A549 (cell line): ENCODE measurements at regions not wholly inside any gene's neighbourhood (a gene's known extent, or its start where the extent isn't known, plus 50 kb on each side); places are given as distances from the start of the nearest gene placed in this dataset.

Experiments
- ATAC-seq, 2 experiments: fragments of 200-7000 bp in 1 of 2; fragments of >200 bp in 1 of 2; cut with Nextera tagmentation in 1 of 2; cut with Tn5 transposase in 1 of 2; 3 replicates each; pipeline versions ENCODE4 v1.8.0 to v1.9.1; 2018 to 2020; ENCODE audit warnings: mild to moderate bottlenecking in 1 of 2, moderate library complexity in 1 of 2
- CTCF ChIA-PET: fragments of 300-600 bp; sonication (Branson Sonifier 250); formaldehyde crosslinking; extraction: SDS; loops from one replicate; lab custom pipeline; 2021; ENCODE audit warnings: antibody characterized with exemption, inconsistent platforms; lab: Yijun Ruan, JAX
- POLR2A ChIA-PET: fragments of 350-600 bp; formaldehyde crosslinking; extraction: SDS; loops from one replicate; lab custom pipeline; 2021; ENCODE audit warnings: antibody characterized with exemption, inconsistent platforms; lab: Yijun Ruan, JAX
- DNase-seq, 2 experiments: peaks; one replicate each; pipeline versions ENCODE4 v3.0.0 to v3.0.0-alpha.2; 2011 to 2016; ENCODE audit warnings: low read depth in 1 of 2, low spot score in 1 of 2
- FAIRE-seq: peaks from 2 replicates; lab custom pipeline; 2011; peaks lifted over from hg19 to GRCh38; lab: Jason Lieb, UNC
- H3K27ac ChIP-seq, 2 experiments: fragments of >200 bp; sonication (Bioruptor Twin); formaldehyde crosslinking; 3 replicates each; pipeline ENCODE4 v1.5.1; 2016 to 2017
- H3K4me1 ChIP-seq: fragments of >200 bp; sonication (Bioruptor Twin); formaldehyde crosslinking; 3 replicates; pipeline ENCODE4 v1.6.1; 2016
- H3K4me2 ChIP-seq: fragments of >200 bp; sonication (Bioruptor Twin); formaldehyde crosslinking; 3 replicates; pipeline ENCODE4 v1.6.1; 2016
- H3K4me3 ChIP-seq: fragments of >200 bp; sonication (Bioruptor Twin); formaldehyde crosslinking; 3 replicates; pipeline ENCODE4 v1.5.1; 2016
- H3K9me3 ChIP-seq: fragments of >200 bp; sonication (Bioruptor Twin); formaldehyde crosslinking; 3 replicates; pipeline ENCODE4 v1.6.1; 2016
- ATOH8 ChIP-seq: fragments of 250-450 bp; sonication (Bioruptor Pico); IDR thresholded peaks from 2 replicates; pipeline ENCODE4 v1.5.0; 2020; ENCODE audit warnings: low read depth, mild to moderate bottlenecking, moderate library complexity
- BCL3 ChIP-seq: fragments of >200 bp; sonication (Bioruptor Twin); formaldehyde crosslinking; IDR thresholded peaks from 3 replicates; pipeline ENCODE4 v1.6.1; 2016
- BHLHE40 ChIP-seq: IDR thresholded peaks from 2 replicates; pipeline ENCODE4 v1.6.1; 2012; ENCODE audit warnings: low read depth, low read length, inconsistent platforms
- CBX2 ChIP-seq: fragments of 200-600 bp; sonication (generic); IDR thresholded peaks from 2 replicates; pipeline ENCODE4 v1.6.1; 2016; ENCODE audit warnings: low read depth, mild to moderate bottlenecking, borderline replicate concordance
- CBX8 ChIP-seq: fragments of 200-600 bp; sonication (generic); IDR thresholded peaks from 2 replicates; pipeline ENCODE4 v1.6.1; 2016
- CEBPB ChIP-seq, 2 experiments: fragments of >200 bp in 1 of 2; sonication (Bioruptor Twin) in 1 of 2; formaldehyde crosslinking in 1 of 2; IDR thresholded peaks; 2 replicates each; pipeline ENCODE4 v1.6.1; 2012 to 2016
- CHD2 ChIP-seq: fragments of 150-350 bp; IDR thresholded peaks from 2 replicates; pipeline ENCODE4 v1.6.1; 2014; ENCODE audit warnings: low read length; ENCODE audit not compliant: partially characterized antibody
- EHF ChIP-seq: fragments of 250-450 bp; sonication (Bioruptor Pico); IDR thresholded peaks from 2 replicates; pipeline ENCODE4 v1.5.0; 2020; ENCODE audit warnings: mild to moderate bottlenecking
- ESRRA ChIP-seq: fragments of 150-350 bp; IDR thresholded peaks from 2 replicates; pipeline ENCODE4 v1.6.1; 2014; ENCODE audit warnings: mild to moderate bottlenecking, low read length, borderline replicate concordance
- FOSL2 ChIP-seq, 2 experiments: fragments of 450-650 bp in 1 of 2; fragments of >200 bp in 1 of 2; sonication (Bioruptor Twin) in 1 of 2; formaldehyde crosslinking; IDR thresholded peaks; 2 replicates each; pipeline versions ENCODE4 v1.5.0 to v1.6.1; 2016 to 2020; ENCODE audit warnings: mild to moderate bottlenecking in 1 of 2, moderate library complexity in 1 of 2
- GATA3 ChIP-seq: IDR thresholded peaks from 2 replicates; pipeline ENCODE4 v1.6.1; 2012; ENCODE audit warnings: borderline replicate concordance
- HES2 ChIP-seq: fragments of >200 bp; sonication (Bioruptor Twin); formaldehyde crosslinking; IDR thresholded peaks from 2 replicates; pipeline ENCODE4 v1.6.1; 2016
- HEYL ChIP-seq: fragments of 250-450 bp; sonication (Bioruptor Pico); IDR thresholded peaks from 2 replicates; pipeline ENCODE4 v1.8.0; 2021; ENCODE audit warnings: mild to moderate bottlenecking, moderate library complexity
- HMGXB4 ChIP-seq: fragments of 250-450 bp; sonication (Bioruptor Pico); IDR thresholded peaks from 2 replicates; pipeline ENCODE4 v1.5.0; 2021; ENCODE audit warnings: mild to moderate bottlenecking, moderate library complexity, borderline replicate concordance
- KDM1A ChIP-seq: fragments of 200-600 bp; sonication (generic); IDR thresholded peaks from 2 replicates; pipeline ENCODE4 v1.6.1; 2016; ENCODE audit warnings: low read depth, mild to moderate bottlenecking
- MAFK ChIP-seq: fragments of 450-650 bp; IDR thresholded peaks from 2 replicates; pipeline ENCODE4 v1.6.1; 2014; ENCODE audit not compliant: partially characterized antibody
- NFE2L2 ChIP-seq: fragments of 150-350 bp; conservative IDR thresholded peaks from 2 replicates; pipeline ENCODE4 v1.6.1; 2014; ENCODE audit warnings: low read length
- PHF8 ChIP-seq: fragments of 200-600 bp; sonication (generic); IDR thresholded peaks from 2 replicates; pipeline ENCODE4 v1.6.1; 2016; ENCODE audit warnings: low read depth, mild to moderate bottlenecking, antibody characterized with exemption, moderate library complexity, borderline replicate concordance
- POLR2A ChIP-seq: IDR thresholded peaks from 2 replicates; pipeline ENCODE4 v1.6.1; 2012; ENCODE audit warnings: mild to moderate bottlenecking, low read length
- RARB ChIP-seq: fragments of 250-450 bp; sonication (Bioruptor Pico); IDR thresholded peaks from 2 replicates; pipeline ENCODE4 v1.8.0; 2021; ENCODE audit warnings: mild to moderate bottlenecking, moderate library complexity
- RCOR1 ChIP-seq: fragments of 150-350 bp; IDR thresholded peaks from 2 replicates; pipeline ENCODE4 v1.6.1; 2014; ENCODE audit warnings: antibody characterized with exemption, low read length, low read depth
- SMC3 ChIP-seq: fragments of >200 bp; sonication (Bioruptor Twin); formaldehyde crosslinking; IDR thresholded peaks from 3 replicates; pipeline ENCODE4 v1.6.1; 2018; ENCODE audit warnings: inconsistent platforms
- TP53 ChIP-seq: fragments of 250-450 bp; sonication (Bioruptor Pico); IDR thresholded peaks from 2 replicates; pipeline ENCODE4 v1.5.0; 2021; ENCODE audit warnings: mild to moderate bottlenecking, moderate library complexity
- ZFP36 ChIP-seq: fragments of 450-650 bp; IDR thresholded peaks from 2 replicates; pipeline ENCODE4 v1.6.1; 2014; ENCODE audit warnings: borderline replicate concordance; ENCODE audit not compliant: partially characterized antibody
- ZNF302 ChIP-seq: fragments of 250-450 bp; sonication (Bioruptor Pico); IDR thresholded peaks from 2 replicates; pipeline ENCODE4 v1.9.0; 2021; ENCODE audit warnings: inconsistent platforms, mild to moderate bottlenecking, moderate library complexity
- WGBS: methylation state at CpG from one replicate; pipeline ENCODE4 v1.1.6; 2017; ENCODE audit errors: missing lambda C conversion rate; 5-methylcytosine and 5-hydroxymethylcytosine counted together
- TF ChIP-seq, protein P1 (sequence below): IDR thresholded peaks from 2 replicates; pipeline ENCODE4 v1.6.1; 2012
- TF ChIP-seq, protein P2 (sequence below): fragments of 150-350 bp; IDR thresholded peaks from 2 replicates; pipeline ENCODE4 v1.6.1; 2014; ENCODE audit warnings: low read depth, mild to moderate bottlenecking, low read length

DNA sequence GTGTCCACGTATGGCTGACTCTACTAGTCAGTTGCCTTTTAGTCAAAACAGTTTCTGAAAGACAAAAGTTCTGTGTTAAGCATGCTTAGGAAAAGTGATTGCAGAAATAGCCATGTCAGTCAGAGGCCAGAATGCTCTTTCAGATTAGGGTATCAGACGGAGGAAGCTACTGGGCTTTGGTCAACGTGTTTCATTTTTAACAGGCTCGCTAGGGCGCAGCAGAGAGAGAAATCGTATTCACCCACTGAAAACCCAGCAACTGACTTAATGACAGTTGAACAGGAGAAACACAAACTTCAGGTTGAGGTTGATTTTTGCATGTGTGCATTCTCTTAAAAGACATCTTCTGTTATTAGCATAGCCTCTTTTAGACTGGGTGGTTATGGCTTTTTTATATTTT is 322.6 kb upstream of the KIAA1217 start (continued):
- no peak for TF ChIP-seq FOSL2 (IDR thresholded peaks at IDR 0.05)
- TF ChIP-seq FOSL2 (CRISPR knock-in tag; IDR thresholded peaks at IDR 0.05) = no peak

GRCh38 chr10:23891301-23891700 is 317.6 kb upstream of the KIAA1217 start:
- ChIA-PET CTCF (no interaction called here), POLR2A (no interaction called here)
- ATAC-seq (no peak), FAIRE-seq (no peak), DNase-seq (no peak)
- no peaks in the 10 kb centered on the region for H3K9me3 ChIP-seq
- H3K4me2 ChIP-seq = no peak overlapping the region
- no peak overlapping the region for H3K27ac ChIP-seq
- no peak overlapping the region for H3K4me3 ChIP-seq
- TF ChIP-seq HES2 (no peak), TP53 (CRISPR knock-in tag) (no peak), ATOH8 (CRISPR knock-in tag) (no peak), BCL3 (no peak), HEYL (CRISPR knock-in tag) (no peak), POLR2A (no peak), CBX8 (no peak), RARB (no peak), RCOR1 (no peak), EHF (CRISPR knock-in tag) (no peak), PHF8 (no peak), GATA3 (no peak), FOSL2 (IDR thresholded peaks at IDR 0.05) (no peak), FOSL2 (CRISPR knock-in tag; IDR thresholded peaks at IDR 0.05) (no peak), BHLHE40 (no peak), MAFK (no peak), CBX2 (no peak), HMGXB4 (CRISPR knock-in tag) (no peak), CEBPB (IDR thresholded peaks at IDR 0.05) (no peak), ESRRA (no peak)
- TF ChIP-seq, protein P1, sequence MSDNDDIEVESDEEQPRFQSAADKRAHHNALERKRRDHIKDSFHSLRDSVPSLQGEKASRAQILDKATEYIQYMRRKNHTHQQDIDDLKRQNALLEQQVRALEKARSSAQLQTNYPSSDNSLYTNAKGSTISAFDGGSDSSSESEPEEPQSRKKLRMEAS = no peak
- WGBS = 1% methylated on average over 4 of the region's 4 CpGs
- no peaks in the 10 kb centered on the region for H3K4me1 ChIP-seq

- Histone ChIP-seq H3K27ac (no peak overlapping the region), H3K9me3 (no peaks in the 10 kb centered on the region), H3K4me2 (no peak overlapping the region), H3K4me3 (no peak overlapping the region), H3K4me1 (no peaks in the 10 kb centered on the region)
- TF ChIP-seq NFE2L2 (no peak), KDM1A (no peak), ZNF302 (CRISPR knock-in tag) (no peak), CHD2 (no peak), PHF8 (no peak), ZFP36 (no peak), SMC3 (no peak)
- TF ChIP-seq, protein P2, sequence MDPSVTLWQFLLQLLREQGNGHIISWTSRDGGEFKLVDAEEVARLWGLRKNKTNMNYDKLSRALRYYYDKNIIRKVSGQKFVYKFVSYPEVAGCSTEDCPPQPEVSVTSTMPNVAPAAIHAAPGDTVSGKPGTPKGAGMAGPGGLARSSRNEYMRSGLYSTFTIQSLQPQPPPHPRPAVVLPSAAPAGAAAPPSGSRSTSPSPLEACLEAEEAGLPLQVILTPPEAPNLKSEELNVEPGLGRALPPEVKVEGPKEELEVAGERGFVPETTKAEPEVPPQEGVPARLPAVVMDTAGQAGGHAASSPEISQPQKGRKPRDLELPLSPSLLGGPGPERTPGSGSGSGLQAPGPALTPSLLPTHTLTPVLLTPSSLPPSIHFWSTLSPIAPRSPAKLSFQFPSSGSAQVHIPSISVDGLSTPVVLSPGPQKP = no peak
- FAIRE-seq (no peak), ATAC-seq (no peak), DNase-seq (no peak)
- CTCF ChIA-PET = no interaction called here
- POLR2A ChIA-PET = no interaction called here
Measured at GRCh38 chr10:23892296-23892695, 316.6 kb upstream of the KIAA1217 start.
